Hematopoietic multipotent progenitor cell treated with erythropoietin and hydrocortisone succinate and interleukin-3 and kit ligand, for 15 days (in vitro differentiated cells): ENCODE measurements at regions not wholly inside any gene's neighbourhood (a gene's known extent, or its start where the extent isn't known, plus 50 kb on each side); places are given as distances from the start of the nearest gene placed in this dataset.

Source experiments
- DNase-seq: peaks from one replicate; pipeline ENCODE4 v3.0.0-alpha.2; 2015; ENCODE audit warnings: low spot score

DNA sequence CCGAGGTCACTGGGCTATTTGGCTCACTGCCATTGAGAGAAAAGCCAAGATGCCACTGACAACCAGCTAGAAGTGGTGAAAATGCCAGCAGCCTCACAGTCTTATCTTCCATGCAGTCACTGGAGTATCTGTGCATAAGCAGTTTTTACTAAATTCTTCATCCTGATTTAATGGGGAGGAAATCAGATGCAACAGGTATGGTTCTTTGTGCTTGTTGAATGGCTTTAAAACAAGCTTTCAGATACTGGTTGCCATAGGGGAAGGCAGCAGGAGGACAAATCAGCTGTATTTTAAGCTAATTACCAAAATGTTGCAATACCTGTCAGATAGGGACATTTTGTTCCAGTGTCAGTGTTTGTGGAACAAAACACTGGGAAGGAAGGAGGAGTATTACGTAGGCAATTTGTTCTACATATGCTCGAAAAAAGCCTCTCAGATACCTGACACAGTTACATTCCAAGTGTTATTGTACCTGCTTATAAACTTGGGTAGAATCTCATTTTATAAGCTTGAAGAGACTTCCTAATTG lies 54.1 kb upstream of the ARHGAP5 start:
- DNase-seq, result no peak

DNA sequence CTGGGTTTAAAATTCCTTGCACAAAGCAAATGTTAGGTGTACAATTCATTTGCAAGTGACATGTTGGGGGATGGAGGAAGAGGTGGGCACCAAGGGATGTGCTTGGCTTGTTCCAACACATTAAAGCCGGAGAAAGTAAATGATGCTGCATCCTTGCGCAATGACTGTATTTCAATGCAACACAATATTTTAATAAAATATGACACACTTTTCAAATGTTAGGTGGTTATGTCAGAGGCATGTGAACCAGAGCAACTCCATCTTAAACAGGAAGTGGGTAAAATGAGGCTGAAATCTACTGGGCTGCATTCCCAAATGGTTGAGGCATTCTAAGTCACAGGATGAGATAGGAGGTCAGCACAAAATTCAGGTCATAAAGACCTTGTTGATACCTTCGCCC lies 53.6 kb upstream of the ARHGAP5 start:
- DNase-seq, result no peak

DNA sequence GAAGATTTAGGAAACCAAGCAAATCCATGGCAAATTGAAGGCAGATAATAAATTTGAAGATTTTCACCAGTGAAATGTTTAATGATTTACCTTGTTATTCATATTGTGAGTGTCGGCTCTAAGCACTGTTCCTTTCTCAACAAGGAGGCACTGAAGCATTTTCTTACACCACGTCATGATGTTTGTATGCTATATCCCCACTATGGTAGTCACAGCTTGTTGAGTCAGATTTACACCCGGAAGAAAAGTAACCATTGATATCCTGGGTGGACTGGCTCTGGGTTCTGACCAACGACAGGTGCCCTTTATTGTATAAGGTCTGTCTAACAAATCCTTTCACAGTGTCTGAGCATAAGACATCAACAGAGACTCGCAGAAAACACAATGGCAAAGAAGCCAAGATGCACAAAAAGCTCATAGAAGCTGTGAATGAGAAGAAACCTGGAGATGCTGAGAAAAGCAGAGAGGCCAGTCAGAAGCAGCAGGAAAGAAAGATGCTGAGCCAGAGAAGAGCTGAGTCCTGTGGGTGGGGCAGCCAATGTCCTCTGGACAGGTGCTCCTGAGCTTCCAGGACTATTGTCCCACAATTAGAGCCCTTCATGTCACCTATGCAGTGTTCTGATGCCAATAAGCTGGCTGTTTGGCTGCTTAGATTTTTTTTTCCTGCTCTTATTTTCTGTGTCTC lies 49.7 kb upstream of the ARHGAP5 start:
- no peak for DNase-seq
